Calu3 (cell line): ENCODE measurements at regions not wholly inside any gene's neighbourhood (a gene's known extent, or its start where the extent isn't known, plus 50 kb on each side); places are given as distances from the start of the nearest gene placed in this dataset.

ENCODE experiments used
- BruUV-seq: library from RNA; stranded (reverse); fragments of 400-500 nt; replicated peaks from 2 replicates; lab custom pipeline; 2021; lab: Mats Ljungman, UMichigan
- CTCF ChIA-PET: fragments of 300-600 bp; sonication (Branson Sonifier 250); formaldehyde crosslinking; loops from one replicate; lab custom pipeline; 2022; ENCODE audit warnings: antibody characterized with exemption; lab: Charles Lee
- DNase-seq: peaks from one replicate; pipeline ENCODE4 v3.0.0; 2022
- H3K27ac Mint-ChIP-seq: one replicate; pipeline ENCODE4 v1.8.0; 2022; ENCODE audit warnings: mixed read lengths; ENCODE audit not compliant: unreplicated experiment
- H3K27me3 Mint-ChIP-seq: one replicate; pipeline ENCODE4 v1.8.0; 2022; ENCODE audit warnings: mixed read lengths; ENCODE audit not compliant: unreplicated experiment
- H3K36me3 Mint-ChIP-seq: one replicate; pipeline ENCODE4 v1.8.0; 2022; ENCODE audit warnings: mild to moderate bottlenecking, moderate library complexity, mixed read lengths; ENCODE audit not compliant: insufficient read depth, unreplicated experiment
- H3K4me1 Mint-ChIP-seq: one replicate; pipeline ENCODE4 v1.8.0; 2022; ENCODE audit warnings: mild to moderate bottlenecking, low read depth, mixed read lengths; ENCODE audit not compliant: unreplicated experiment
- H3K4me3 Mint-ChIP-seq: one replicate; pipeline ENCODE4 v1.8.0; 2022; ENCODE audit warnings: mild to moderate bottlenecking, low read depth, moderate library complexity, mixed read lengths; ENCODE audit not compliant: unreplicated experiment
- H3K9me3 Mint-ChIP-seq: one replicate; pipeline ENCODE4 v1.8.0; 2022; ENCODE audit warnings: low read depth, mixed read lengths; ENCODE audit not compliant: unreplicated experiment
- intact Hi-C: fragments of 100-400 bp; cut with micrococcal nuclease; formaldehyde crosslinking; loops from one replicate; pipeline ENCODE4 v1.10.0; 2022; ENCODE audit not compliant: unreplicated experiment
- TF ChIP-seq, protein P1 (sequence below): fragments of 200-600 bp; IDR thresholded peaks from one replicate; pipeline ENCODE4 v1.8.0; 2022; ENCODE audit warnings: antibody characterized with exemption; ENCODE audit not compliant: unreplicated experiment

GRCh38 chr11:115616971-115617370 lies 112.8 kb upstream of the CADM1 start:
- CTCF ChIA-PET, result no interaction called here
- no peak for DNase-seq
- Mint-ChIP-seq H3K36me3 (no peaks in the 10 kb centered on the region), H3K4me3 (no peak overlapping the region), H3K4me1 (no peaks in the 10 kb centered on the region), H3K9me3 (peaks cover 4% of the 10 kb centered on the region), H3K27ac (no peak overlapping the region), H3K27me3 (no peaks in the 10 kb centered on the region)
- BruUV-seq, result no TSS peak
- TF ChIP-seq, protein P1, sequence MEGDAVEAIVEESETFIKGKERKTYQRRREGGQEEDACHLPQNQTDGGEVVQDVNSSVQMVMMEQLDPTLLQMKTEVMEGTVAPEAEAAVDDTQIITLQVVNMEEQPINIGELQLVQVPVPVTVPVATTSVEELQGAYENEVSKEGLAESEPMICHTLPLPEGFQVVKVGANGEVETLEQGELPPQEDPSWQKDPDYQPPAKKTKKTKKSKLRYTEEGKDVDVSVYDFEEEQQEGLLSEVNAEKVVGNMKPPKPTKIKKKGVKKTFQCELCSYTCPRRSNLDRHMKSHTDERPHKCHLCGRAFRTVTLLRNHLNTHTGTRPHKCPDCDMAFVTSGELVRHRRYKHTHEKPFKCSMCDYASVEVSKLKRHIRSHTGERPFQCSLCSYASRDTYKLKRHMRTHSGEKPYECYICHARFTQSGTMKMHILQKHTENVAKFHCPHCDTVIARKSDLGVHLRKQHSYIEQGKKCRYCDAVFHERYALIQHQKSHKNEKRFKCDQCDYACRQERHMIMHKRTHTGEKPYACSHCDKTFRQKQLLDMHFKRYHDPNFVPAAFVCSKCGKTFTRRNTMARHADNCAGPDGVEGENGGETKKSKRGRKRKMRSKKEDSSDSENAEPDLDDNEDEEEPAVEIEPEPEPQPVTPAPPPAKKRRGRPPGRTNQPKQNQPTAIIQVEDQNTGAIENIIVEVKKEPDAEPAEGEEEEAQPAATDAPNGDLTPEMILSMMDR, result no peak
- intact Hi-C loops, result no loop called here

DNA sequence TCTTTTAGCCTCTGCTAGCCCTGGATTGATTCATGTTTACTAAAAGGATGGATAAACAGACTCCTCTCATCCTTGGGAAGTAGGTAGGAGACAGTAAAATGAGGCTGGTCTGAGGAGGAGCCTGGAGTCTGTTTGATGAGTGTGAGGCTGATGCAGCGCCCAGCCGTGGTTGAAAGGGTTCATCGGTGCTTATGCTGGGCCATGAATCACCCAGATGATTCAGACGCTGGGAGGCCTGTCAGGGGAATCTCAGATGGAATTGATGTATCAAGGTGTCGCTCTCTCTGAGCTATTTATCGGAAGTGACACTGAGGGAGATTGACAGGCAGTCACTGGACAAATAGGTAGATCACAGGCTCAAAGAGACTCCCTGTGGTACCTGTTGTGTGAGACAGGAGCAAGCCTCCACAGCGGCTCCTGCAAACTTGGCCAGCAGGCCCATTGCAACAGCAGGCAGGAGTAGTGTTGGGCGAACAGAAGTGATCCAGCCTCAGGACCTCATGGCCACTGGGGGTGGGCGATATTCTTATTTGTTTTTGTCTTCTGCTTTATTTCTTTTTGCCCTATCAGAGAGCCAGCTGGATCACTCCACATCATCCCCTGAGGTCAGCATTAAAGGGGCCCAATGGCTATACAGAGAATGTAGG lies 109.9 kb upstream of the CADM1 start:
- Mint-ChIP-seq H3K36me3 (no peaks in the 10 kb centered on the region), H3K4me3 (no peak overlapping the region), H3K9me3 (peaks cover 10% of the 10 kb centered on the region), H3K4me1 (no peaks in the 10 kb centered on the region), H3K27me3 (no peaks in the 10 kb centered on the region), H3K27ac (no peak overlapping the region)
- no TSS peak for BruUV-seq
- no peak for DNase-seq
- TF ChIP-seq, protein P1, result no peak
- intact Hi-C loops, result no loop called here
- CTCF ChIA-PET, result no interaction called here

DNA sequence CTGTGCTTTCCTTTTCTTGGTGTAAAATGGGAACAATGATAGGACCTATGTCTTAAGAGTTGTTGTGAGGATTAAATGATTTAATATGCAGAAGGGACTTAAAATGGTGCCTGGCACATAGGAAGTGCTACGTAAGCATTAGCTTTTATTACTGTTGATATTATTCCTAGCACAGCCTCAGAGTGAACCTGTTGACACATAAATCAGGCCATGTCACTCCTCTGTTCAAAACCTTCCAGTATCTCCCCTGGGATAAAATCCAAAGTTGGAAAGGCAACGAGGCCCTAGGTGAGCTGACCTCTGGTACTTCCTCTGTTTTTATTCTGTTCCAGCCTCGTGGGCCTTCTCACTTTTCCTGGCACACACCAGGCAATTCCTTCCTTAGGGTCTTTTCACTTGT lies 108.8 kb upstream of the CADM1 start:
- CTCF ChIA-PET, result no interaction called here
- Mint-ChIP-seq H3K27ac (no peak overlapping the region), H3K4me3 (no peak overlapping the region), H3K4me1 (no peaks in the 10 kb centered on the region), H3K9me3 (peaks cover 10% of the 10 kb centered on the region), H3K36me3 (no peaks in the 10 kb centered on the region), H3K27me3 (no peaks in the 10 kb centered on the region)
- DNase-seq, result no peak
- no TSS peak for BruUV-seq
- intact Hi-C loops, result no loop called here
- TF ChIP-seq, protein P1, result no peak

DNA sequence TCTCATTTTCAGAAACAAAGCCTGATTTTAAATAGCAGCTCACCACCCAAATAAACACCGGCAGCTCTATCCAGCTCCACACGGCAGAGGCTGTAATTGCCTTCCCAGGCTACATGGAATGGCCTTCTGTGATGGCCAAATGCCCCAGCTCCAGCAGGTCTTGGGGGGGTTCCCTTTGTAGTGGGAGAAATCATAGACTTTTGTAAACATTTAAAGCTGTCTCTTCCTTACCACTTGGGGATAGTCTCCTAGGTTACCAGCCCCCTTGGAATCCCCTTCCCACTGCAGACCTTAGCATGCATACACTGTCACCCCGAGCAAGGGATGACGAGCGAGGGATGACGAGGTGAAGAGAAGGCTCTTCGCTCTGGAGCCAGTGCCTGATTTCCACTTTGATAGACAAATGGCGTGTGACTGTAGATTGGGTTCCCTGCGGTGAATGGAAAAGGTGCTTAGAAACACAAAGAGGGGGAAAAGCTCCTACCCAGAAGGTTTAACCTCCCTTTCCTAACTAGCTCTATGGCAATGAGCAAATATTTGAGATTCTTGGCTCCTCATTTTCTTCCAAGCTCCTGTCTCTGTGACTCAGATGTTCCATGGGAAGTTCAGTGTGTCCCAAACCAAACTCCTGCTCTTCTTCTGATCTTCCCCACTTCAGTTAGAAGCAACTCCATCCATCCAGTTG lies 108.0 kb upstream of the CADM1 start:
- H3K36me3 Mint-ChIP-seq, result no peaks in the 10 kb centered on the region
- TF ChIP-seq, protein P1, result no peak
- no peak overlapping the region for H3K4me3 Mint-ChIP-seq
- H3K9me3 Mint-ChIP-seq, result peaks cover 10% of the 10 kb centered on the region
- intact Hi-C loops, result no loop called here
- no peak overlapping the region for H3K27ac Mint-ChIP-seq
- no peaks in the 10 kb centered on the region for H3K4me1 Mint-ChIP-seq
- no peak for DNase-seq
- CTCF ChIA-PET, result no interaction called here
- no peaks in the 10 kb centered on the region for H3K27me3 Mint-ChIP-seq
- no TSS peak for BruUV-seq
